ENCODE measurements at regions not wholly inside any gene's neighbourhood (a gene's known extent, or its start where the extent isn't known, plus 50 kb on each side); places are given as distances from the start of the nearest gene placed in this dataset.

DNA sequence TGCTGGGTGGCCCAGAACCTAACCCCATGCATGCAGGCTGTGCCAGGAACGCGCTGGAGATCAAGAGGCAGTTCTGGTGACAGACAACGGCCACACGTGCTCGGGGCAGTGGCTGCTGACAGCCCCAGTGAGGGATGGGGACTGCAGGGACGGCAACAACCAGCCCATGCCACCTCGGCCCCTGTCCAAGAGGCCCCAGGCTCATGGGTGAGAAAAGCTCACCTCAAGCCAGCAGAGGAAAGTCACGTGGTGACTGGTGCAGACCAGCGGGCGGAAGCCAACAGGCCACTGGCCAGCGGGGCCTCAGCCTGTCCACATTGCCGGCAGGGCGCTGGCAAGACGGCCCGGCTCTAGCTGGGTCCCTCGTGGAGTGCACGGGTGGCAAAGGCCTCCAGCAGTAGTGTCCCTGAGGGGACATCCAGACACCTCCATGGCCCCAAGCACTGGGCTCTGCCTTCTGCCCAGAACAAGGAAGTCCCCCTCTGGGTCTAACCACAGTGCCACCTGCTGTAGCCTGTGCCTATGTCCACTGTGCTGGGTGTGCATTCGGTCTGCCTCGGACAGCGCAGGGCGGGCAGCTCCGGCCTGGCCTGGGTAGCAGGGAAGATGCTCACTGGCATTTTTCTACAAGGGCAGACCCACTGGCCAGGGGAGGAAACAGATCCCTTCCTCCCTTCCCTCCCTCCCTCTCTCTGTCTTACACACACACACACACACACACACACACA is 134.1 kb downstream of the NCOR2 start:
- no peak overlapping the region for H3K4me3 ChIP-seq (ENCODE audit: low read depth, low read length)
- TF ChIP-seq, protein P1, sequence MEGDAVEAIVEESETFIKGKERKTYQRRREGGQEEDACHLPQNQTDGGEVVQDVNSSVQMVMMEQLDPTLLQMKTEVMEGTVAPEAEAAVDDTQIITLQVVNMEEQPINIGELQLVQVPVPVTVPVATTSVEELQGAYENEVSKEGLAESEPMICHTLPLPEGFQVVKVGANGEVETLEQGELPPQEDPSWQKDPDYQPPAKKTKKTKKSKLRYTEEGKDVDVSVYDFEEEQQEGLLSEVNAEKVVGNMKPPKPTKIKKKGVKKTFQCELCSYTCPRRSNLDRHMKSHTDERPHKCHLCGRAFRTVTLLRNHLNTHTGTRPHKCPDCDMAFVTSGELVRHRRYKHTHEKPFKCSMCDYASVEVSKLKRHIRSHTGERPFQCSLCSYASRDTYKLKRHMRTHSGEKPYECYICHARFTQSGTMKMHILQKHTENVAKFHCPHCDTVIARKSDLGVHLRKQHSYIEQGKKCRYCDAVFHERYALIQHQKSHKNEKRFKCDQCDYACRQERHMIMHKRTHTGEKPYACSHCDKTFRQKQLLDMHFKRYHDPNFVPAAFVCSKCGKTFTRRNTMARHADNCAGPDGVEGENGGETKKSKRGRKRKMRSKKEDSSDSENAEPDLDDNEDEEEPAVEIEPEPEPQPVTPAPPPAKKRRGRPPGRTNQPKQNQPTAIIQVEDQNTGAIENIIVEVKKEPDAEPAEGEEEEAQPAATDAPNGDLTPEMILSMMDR (IDR thresholded peaks at IDR 0.05; ENCODE audit: control insufficient read depth, extremely low read depth, insufficient read depth): no peak
- no peak for DNase-seq (ENCODE audit: low read depth)

DNA sequence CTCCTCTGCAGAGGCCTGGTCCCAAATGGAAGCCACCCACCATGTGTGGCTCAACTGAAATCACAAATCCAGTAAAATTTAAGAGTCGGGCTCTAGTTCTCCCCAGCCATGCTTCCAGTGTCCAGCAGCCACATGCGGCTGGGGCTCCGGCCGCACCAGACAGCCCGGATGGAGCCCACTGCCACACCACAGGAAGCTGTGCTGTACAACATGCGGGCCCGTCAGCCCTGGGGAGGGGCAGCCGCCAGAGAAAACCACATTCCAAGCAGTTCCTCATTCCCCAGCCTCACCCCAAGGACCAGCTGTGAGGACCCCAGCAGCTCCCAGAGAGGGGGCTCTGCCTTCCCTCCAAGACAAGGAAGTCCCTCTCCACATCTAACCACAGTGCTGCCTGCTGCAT is 135.0 kb downstream of the NCOR2 start:
- H3K4me3 ChIP-seq (ENCODE audit: low read depth, low read length): no peak overlapping the region
- DNase-seq (ENCODE audit: low read depth): no peak
- TF ChIP-seq, protein P1 (IDR thresholded peaks at IDR 0.05; ENCODE audit: control insufficient read depth, extremely low read depth, insufficient read depth): no peak

DNA sequence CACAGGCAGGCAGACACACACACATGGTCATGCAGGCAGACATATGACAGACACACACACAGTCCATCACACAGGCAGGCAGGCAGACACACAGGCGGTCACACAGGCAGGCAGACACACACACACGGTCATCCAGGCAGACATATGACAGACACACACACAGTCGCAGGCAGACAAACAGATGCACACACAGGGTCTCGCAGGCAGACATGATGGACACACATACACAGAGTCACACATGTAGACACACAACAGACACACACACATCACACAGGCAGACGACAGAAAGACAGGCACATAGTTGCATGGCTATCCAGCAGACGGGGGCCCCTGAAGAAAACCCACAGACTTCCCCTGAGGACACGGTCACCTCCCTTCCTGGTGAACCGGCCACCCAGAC is 135.4 kb downstream of the NCOR2 start:
- H3K4me3 ChIP-seq (ENCODE audit: low read depth, low read length): no peak overlapping the region
- TF ChIP-seq, protein P1 (IDR thresholded peaks at IDR 0.05; ENCODE audit: control insufficient read depth, extremely low read depth, insufficient read depth): no peak
- no peak for DNase-seq (ENCODE audit: low read depth)

DNA sequence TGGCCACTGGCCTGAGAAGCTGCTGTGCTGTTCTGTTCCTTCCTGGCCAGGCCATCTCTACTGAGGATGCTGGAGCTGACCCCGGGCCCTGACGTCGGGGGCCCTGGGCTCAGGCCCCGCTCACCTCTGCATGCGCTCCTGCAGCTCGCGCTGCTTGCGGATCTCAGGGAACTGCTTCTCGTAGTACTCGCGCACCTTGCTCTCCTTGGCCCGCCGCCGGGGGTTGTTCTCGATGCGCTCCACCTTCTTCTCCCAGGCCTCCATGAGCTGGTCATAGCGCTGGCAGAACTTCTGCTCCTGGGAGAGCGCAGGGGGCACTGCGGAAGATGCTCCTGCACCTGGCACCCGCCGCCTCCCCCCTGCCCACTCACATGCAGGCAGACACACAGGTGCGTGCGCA is 135.6 kb downstream of the RFLNA start:
- no peak overlapping the region for H3K4me3 ChIP-seq (ENCODE audit: low read depth, low read length)
- TF ChIP-seq, protein P1 (IDR thresholded peaks at IDR 0.05; ENCODE audit: control insufficient read depth, extremely low read depth, insufficient read depth): no peak
- DNase-seq (ENCODE audit: low read depth): no peak

DNA sequence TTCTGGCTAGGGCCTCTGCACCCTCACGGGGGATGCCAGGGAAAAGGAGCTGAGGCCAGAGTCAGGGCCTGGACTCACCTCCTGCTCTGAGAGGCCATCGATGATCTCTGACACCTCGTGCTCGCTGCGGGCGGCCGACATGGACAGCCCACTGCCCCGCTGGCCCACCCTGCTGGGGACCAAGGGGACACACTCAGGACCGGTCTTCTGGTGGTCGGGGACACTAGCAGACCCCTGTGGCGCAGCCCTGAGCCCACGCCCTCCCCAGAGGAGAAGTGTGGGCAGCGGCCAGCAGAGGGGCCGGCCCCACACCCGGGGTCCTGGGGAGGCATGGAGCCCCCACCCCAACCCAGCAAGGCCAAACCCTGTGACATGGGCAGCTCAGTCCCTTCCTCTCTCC is 134.6 kb downstream of the RFLNA start:
- no peak for DNase-seq (ENCODE audit: low read depth)
- no peak overlapping the region for H3K4me3 ChIP-seq (ENCODE audit: low read depth, low read length)
- TF ChIP-seq, protein P1 (IDR thresholded peaks at IDR 0.05; ENCODE audit: control insufficient read depth, extremely low read depth, insufficient read depth): no peak

GRCh38 chr12:124428792-124429281 is 133.9 kb downstream of the RFLNA start:
- H3K4me3 ChIP-seq (ENCODE audit: low read depth, low read length): no peak overlapping the region
- no peak for DNase-seq (ENCODE audit: low read depth)
- TF ChIP-seq, protein P1 (IDR thresholded peaks at IDR 0.05; ENCODE audit: control insufficient read depth, extremely low read depth, insufficient read depth): no peak

All from LNCaP clone FGC (cell line).